Germinal center (tissue), 1 donor: ENCODE measurements at regions not wholly inside any gene's neighbourhood (a gene's known extent, or its start where the extent isn't known, plus 50 kb on each side); places are given as distances from the start of the nearest gene placed in this dataset.

Experiments used
- DNase-seq: peaks from one replicate; pipeline ENCODE4 v3.0.0; 2012; ENCODE audit warnings: mixed read lengths, low spot score

DNA sequence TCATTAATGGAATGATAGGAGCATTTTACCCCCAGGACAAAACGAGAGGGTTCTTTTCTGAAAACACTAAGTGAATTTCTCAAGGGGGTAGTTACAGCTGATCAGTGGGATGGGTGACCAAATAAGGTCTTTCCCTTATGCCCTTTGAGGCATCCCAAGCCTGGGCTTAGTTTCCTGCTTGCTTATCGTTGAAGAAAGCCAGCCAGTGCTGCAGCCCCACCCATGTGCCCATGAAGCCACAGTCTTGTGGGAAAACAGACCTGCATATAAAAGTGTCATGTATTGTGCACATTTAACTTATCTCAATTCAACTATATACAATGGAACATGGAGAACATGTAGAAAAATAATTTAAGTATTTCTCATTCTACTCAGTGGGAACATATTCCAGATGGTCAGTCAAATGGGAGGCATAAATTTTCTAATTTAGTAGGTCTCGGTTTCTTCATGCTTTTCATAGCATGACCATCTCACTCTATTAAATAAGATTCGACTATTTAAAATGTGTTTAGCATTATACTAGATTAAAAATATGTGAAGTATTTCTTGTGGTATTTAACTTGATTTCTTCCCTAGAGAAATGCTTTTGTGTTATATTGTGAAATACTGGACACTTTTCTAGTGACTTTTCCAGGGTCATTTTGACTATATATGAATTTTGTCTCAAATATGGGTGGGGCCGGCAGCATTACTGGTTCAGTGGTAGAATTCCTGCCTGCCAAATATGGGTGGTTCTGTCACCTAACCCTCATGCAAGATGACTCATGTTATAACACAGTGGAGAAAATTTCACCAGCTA, 189.7 kb upstream of the SGCD start:
- DNase-seq = no peak

DNA sequence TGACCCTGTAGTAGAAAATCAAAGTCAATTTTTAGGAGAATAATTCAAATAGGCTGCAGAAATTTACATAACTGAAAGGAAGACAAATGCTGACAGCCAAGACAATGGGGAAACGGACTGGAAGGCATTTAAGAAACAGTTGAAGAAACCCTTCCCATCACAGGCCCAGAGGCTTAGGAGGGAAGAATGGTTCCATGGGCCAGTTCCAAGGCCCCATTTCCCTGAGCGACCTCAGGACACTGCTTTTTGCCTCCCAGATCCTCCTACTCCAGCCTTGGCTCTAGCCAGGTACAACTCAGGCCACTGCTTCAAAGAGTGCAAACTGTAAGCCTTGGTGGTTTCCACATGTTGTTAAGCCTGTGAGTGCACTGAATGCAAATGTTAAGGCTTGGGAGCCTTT, 184.1 kb upstream of the SGCD start:
- no peak for DNase-seq

DNA sequence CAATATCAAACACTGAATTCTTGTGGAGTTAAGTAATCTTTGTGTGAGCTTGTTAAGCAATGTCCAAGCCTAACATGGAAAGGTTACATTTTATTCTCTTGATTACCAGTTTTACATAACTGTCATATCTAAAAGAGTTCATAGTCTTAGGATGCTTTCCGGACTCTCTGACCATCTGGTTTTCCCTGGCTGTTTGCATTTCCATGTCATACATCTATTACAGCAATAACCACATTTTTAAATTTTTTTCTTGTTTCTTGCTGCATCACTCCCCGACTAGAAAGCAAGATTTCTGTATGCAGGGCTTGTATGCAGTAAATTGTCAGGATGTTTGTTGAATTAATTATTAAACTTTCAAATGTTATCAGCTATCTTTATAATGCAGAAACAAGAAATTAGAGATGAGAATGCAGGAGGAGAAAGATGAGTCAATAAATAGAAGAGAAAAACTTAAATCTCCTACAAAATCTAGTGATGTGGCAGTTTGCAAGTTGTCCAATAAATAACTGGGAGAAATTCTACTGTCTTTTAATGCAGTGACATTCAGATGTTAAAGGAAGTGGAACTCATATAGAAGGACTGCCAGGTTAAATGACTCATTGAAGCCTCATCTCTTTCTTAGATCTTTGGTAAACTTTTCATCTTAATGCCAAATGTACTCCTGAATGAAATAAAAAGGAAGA, 179.6 kb upstream of the SGCD start:
- DNase-seq = no peak

DNA sequence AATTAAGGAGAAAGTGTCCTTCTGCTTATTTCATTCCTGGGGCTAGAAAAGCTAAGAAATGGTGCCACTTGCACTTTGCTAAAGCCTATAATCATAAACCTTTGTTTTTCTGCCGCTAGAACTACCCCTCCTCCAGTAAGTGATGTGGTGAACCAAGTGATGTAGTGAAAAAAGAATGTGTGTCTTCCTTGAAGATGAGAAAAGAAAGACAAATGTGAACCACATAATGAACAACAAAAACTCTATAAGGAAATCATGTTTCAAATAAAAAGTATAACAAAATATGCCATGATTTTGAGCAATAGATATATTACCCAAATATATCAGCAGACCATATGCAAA, 179.0 kb upstream of the SGCD start:
- DNase-seq = no peak

DNA sequence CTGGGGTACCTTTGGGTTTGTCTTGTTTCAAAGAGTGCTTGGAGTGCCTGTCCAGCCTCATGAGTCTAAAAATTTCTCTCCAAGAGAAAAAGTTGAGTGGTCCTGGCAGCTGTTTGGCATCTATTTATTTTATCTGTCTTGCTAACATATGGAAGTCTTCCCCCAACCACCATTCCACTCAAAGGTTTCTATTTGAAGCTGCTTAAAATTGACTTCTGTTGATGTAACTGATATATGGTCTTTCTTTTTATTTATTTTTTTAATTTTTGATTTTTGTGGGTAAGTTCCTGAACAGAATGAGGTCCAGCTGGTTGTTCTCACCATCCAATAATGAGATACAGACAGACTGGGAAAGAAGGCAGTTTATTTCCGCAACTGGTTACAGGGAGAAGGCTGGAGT, 178.7 kb upstream of the SGCD start:
- DNase-seq = no peak

DNA sequence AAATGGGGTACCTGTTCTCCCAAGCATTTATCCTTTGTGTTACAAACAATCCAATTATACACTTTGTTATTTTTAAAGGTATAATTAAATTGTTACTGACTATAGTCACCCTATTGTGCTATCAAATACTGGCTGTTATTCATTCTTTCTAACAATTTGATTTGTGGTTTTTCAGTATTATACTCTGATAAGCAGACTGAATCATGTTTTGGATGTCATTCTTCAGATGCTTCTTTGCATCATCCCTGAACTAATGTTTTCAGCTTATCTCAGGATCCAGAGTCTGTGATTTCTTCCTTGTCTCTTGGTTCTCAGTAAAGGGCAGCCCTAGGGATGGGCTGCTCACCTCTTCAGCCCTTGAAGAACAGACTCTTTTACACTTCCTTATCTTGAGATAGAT, 177.8 kb upstream of the SGCD start:
- DNase-seq = no peak

DNA sequence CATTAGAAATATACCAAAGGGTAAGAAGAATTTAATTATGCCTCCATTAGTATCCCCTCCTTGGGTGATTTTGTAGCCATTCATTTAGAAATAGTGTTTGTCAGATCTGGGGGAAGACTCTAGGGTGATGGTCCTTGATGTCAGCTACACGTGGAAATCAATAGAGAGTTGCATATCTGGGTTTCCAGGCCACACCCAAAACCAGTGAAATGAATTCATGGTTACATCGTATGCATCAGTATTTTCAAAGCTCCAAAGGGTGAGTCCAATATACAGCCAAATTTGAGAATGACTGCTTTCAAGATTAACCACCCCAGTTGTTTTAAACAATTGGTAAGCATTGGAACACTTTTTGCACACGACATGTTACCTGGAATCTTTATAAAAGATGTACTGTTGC, 173.4 kb upstream of the SGCD start:
- no peak for DNase-seq

DNA sequence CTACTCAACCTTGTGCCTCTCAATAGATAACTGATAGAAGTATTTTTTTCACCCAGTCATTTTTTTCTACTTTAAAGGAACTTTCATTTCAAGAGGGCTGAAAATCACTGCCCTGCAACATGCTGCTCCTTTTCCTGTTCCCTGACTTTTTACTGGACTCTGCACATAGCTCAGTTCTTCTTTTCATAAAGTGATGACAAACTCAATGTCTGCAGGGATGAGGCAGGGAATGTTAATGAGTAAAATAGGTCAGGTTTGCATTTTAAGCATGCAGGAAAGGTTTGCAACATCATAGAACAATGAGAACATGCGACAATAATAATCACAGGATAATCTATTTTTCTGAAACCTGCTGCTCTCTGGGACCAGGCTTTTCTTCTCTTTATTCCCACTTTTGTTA, 172.2 kb upstream of the SGCD start:
- no peak for DNase-seq

DNA sequence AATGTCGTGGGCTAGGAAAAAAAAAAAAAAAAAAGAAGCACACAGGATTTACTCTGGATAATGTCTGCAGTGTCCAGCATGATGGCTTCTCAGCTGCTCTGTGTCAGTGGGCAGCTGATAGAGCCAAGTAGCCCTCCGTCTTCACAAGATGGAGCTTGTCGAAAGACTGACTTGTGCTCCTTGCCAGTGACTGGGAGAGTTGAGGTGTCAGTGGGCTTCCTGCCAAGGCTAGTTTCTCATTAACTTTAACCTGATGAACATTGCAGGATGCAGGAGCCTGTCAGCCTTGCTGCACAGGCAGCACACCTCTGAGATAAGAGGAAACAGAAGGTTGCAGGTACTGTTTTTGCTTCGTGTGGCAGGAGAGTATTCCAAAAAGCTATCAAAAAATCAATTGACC, 171.4 kb upstream of the SGCD start:
- DNase-seq = no peak

DNA sequence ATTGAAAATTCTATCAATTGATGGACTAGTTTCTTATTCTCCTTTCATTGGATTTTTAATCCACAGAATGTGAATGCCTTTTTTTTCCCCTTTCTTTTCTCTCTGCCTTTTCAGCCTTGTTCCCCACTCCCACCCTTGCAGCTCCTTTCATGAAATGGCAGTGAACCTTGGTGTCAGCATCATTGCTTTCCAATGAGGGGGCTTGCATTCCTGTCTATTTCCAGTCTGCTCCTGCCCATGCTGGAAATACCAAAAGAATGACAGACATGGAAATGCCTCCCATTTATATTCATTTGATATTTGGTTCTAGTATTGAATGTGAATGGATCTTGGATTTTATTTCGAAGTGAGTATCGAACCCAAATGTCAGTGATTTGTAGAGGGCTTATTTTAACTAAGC, 162.7 kb upstream of the SGCD start:
- no peak for DNase-seq

DNA sequence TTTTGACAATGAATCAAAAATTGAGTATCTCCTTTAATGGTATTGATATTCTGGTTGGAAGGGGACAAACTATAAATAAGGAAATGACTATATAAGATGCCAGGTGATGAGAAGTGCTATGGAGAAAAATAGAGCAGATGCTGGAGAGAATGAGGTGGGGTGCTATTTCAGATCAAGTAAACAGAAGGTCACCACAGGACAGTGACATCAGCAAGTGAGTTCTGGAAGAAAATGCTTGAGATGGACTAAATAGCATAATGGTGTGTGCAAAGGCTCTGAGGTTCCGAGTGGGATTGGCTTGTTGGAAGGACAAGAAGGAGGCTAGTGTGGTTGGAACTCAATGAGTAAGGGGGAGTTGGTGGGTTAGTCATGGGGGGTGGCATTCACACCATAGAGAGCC, 157.5 kb upstream of the SGCD start:
- no peak for DNase-seq

DNA sequence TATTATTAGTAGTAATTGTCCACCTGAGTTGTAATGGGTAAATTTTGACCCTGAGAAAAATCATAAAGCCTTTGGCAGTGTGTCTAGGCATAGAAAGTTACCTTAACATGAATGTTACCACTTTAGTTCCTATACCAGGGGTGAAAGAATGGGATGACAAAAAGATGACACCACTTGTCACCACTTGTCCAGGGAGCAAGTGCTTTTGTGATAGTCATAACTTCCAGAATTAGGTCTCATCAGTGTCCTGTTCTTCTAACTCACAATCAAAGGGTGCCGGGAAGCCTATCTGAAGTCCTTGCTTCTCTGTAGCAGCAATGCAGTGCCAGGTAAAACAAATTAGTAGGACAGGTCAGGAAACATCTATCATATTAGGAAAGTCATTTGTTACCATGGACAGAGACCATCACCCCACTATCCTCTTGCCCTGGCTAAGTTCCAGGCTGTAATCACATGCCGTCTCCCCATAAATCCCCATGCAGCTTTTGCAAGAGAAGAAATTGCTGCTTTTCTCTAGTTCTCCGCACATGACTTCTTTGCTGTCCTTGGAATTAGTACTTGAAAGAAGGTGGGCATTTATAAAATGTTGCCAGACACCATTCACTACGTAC, 156.5 kb upstream of the SGCD start:
- DNase-seq = no peak

DNA sequence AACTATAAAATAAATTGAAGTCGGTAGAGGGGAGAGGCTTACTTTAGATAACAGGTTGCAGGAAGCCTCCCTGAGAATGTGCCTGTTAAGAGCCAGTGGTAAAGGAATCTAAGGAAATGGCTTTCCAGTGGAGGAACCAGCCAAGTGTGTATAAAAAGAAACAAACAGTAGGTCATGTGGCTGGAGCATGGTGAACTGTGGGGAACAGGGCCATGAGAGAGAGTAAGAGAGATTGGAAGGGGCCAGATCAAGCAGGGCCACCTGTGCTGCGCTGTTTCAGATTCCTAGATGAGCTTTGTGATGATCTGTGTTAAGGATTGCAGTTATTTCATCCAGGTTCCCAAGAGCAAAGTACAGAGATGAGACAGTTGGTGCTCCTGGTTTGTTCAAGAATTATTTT, 152.7 kb upstream of the SGCD start:
- no peak for DNase-seq

DNA sequence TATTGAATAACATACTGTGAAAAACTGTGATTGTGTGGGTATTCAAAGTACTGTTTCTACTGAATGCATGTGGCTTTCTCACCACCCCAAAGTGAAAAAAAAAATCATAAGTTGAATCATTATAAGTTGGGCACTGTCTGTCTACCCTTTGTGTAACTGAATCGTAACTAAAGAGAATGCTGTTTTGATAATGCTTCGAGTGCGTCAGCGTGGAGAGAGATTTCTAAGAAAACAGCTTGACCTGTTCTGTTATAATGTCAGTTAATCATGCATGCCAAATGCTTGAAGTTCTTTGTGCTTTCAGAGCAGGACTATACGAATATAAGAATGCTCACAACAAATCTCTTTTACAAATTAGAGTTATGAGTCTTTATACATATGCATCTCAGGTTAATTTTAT, 148.8 kb upstream of the SGCD start:
- no peak for DNase-seq

DNA sequence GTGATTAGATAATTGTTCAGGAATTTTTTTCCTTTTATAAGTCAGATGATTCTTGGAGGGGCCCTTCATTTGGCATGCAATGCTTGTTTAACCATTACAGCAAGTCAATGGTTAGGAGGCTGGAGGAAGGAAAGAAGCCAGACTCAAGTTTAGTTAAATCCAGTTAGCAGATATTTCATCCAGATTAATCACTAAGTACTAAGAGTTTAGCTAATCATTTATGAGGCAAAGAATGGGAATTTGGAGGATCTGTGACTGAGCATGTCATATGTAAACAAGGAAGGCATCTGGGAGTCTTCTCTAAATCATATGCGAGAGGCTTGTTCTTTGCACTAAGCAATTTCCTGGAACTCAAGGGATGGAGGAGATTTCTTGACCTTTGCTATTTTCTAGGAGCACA, 145.3 kb upstream of the SGCD start:
- no peak for DNase-seq

DNA sequence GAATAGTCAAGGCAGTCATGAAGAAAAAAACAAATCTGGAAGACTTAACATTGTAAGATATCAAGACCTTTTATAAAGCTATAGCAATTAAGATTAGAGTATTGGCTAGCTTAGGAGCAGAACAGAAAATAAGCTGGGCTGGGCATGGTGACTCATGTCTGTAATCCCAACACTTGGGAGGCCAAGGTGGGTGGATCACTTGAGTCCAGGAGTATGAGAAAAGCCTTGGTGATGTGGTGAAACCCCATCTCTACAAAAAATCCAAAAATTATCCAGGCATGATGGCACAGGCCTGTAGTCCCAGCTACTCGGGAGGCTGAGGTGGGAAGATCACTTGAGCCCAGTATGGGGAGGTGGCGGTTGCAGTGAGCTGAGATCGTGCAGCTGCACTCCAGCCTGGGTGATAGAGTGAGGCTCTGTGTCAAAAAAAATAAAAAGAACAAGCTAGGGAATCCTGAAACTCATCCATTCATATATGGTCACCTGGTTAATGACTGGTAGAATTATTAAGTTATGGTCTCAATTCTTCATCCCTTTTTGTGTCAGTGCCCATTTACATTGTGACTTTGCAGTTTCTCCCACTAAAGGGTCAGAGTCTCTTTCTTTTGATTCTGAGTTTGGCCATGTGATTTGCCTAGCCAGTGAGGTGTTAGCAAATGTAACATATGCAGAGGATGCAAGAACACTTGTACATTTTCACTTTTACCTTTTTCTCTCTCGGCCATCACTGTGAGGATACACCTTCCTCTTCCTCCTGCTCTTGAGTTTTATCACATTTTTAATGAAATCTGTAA, 144.6 kb upstream of the SGCD start:
- DNase-seq = no peak

DNA sequence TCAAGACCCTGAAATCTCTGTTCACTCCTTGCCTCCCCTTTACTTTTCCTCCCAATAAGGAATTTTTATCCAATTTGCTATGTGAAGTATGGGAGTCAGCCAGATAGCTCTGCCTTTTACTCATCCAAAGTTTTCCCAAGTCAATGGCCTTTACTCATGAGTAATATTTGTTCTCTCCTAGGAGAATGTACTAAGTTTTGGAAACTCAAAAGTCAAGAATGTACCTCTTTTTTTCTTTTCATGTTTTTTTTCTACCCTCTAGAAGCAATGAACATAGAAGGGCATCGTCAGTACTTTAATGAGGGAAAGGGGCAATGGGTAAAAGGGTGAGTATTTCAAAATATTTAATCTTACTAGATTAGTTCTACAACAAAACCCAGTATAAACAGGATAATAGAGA, 140.2 kb upstream of the SGCD start:
- DNase-seq = no peak

DNA sequence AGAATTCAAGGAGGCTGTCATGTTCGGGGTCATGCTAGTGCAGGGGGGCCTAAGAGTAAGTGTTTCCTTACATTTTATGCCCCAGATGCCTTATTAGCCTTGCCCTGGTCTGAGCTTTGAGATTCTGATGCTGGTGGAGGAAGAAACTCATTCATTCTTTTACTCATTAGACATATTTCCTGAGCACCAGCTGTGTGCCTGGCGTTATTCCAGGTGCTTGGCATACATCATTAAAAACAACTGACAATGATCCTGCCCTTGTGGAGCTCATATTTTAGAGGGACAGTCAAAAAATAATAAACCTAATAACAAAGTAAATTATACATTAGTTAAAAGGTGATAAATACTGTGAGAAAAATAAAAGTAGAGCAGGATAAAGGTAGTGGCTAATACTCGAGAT, 138.9 kb upstream of the SGCD start:
- no peak for DNase-seq

DNA sequence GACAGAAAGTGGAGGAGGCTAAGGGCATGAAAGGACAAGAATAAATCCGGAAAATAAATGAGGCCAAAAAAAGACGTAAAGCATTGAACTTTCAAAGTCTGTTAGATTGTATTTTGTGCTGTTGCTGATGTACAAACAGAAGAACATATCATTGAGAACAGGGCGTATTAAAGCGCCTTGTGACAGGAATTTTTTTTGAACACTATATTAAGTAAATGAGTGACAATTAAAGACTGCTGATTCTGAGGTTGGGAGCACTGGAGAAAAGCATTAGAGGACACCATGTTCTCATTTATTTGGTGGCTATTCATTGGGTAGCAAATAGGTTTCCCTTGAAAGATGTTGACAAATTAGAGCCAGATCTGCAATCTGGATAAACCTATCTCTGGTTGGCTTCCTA, 137.3 kb upstream of the SGCD start:
- DNase-seq = no peak

DNA sequence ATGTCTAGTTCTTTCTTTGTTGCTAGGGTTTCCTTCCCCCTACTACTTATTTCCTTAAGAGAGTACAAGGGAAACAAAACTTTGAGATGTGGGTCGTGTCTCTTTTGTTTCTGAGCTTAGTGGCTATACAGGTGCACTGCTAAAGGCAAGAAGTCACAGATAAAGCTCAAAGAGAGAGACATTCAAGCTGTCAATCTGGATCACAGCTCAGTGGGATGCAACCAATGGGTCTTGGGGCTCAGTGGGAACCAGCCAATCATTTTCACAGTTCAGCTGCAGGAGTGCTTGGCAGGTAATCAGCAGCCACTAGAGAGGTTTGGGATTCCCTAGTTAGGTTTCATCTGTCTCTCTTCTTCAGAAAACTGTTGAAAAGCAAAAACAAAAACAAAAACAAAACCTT, 135.4 kb upstream of the SGCD start:
- DNase-seq = no peak

DNA sequence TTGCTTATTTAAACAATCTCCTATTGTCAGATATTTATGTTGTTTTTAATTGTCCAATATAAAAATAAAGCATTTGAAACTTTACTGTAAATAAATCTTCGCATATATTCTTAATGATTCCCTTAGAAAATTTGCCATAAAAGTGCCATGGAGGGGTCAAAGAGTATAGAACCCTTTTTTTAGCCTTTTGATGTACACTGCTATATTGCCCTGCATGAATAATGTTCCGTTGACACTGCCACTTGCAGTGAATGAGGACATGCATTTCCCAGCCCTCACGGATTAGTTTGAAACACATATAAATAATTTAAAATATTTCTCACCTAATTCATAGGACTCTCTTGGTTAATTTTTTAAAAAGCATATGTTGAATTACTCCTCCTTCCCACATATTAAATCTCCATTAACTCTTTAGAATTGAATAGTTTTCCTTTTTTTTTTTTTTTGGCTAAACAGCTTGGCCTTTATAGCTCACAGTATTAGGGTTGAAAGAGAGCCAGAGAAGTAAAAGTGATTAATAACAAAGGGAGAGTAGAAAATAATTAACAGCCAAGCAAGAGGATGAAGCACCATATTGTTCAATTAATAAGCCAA, 129.8 kb upstream of the SGCD start:
- DNase-seq = no peak

DNA sequence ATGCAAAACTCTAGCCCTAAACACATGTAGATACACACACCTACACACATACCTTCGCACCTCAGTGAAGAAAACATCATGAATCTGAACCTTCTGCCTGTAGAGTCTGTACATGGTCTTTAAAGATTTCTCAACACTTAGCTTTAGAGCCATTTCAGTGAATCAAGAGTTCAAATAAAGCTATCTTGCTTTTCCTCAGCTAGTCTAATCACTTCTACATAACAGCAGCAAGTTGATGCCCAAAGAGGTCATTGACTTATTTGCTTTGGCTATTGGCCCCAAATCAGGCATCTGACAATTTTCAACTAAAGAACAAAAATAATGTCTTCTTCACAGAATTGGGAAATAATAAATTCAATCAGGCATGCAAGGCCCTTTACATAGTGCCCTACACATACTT, 127.9 kb upstream of the SGCD start:
- no peak for DNase-seq
